ENCODE measurements at regions not wholly inside any gene's neighbourhood (a gene's known extent, or its start where the extent isn't known, plus 50 kb on each side); places are given as distances from the start of the nearest gene placed in this dataset.

GRCh38 chr14:49527221-49527620 is 59.0 kb downstream of the RPS29 start:
- H3K27me3 ChIP-seq = no peaks in the 10 kb centered on the region
- intact Hi-C loops (cut with DNase I) = no loop called here
- DNase-seq = no peak
- no peak overlapping the region for H3K27ac ChIP-seq
- no peak for TF ChIP-seq CTCF (IDR thresholded peaks at IDR 0.05)
- 42 to 55% (median 49%) methylated on average over 1 of the region's 1 CpG for WGBS, 4 donors
- H3K4me3 ChIP-seq = no peak overlapping the region
- no peaks in the 10 kb centered on the region for H3K36me3 ChIP-seq (replicated peaks in 1 of 2)
- H3K9me3 ChIP-seq (replicated peaks in 1 of 3) = no peaks in the 10 kb centered on the region
- no peaks in the 10 kb centered on the region for H3K4me1 ChIP-seq (replicated peaks in 1 of 2)

- no peaks in the 10 kb centered on the region for H3K36me3 ChIP-seq (replicated peaks in 1 of 2)
- intact Hi-C loops (cut with DNase I) = no loop called here
Observed at GRCh38 chr14:49526101-49526500, 60.1 kb downstream of the RPS29 start.

GRCh38 chr14:49516286-49516685 is 69.9 kb downstream of the RPS29 start:
- WGBS, 4 donors = 65 to 78% (median 67%) methylated on average over 3 of the region's 3 CpGs
- Histone ChIP-seq H3K4me1 (replicated peaks in 1 of 2) (no peaks in the 10 kb centered on the region), H3K4me3 (no peak overlapping the region), H3K27me3 (no peaks in the 10 kb centered on the region), H3K27ac (no peak overlapping the region), H3K36me3 (replicated peaks in 1 of 2) (no peaks in the 10 kb centered on the region), H3K9me3 (replicated peaks in 1 of 3) (no peaks in the 10 kb centered on the region)
- TF ChIP-seq CTCF (IDR thresholded peaks at IDR 0.05) = no peak
- no peak for TF ChIP-seq POLR2A (IDR thresholded peaks at IDR 0.05)
- DNase-seq = no peak
- intact Hi-C loops (cut with DNase I) = no loop called here

More at GRCh38 chr14:49526101-49526500, 60.1 kb downstream of the RPS29 start:
- DNase-seq = no peak
- no peaks in the 10 kb centered on the region for H3K27me3 ChIP-seq
- H3K4me1 ChIP-seq (replicated peaks in 1 of 2) = no peaks in the 10 kb centered on the region
- TF ChIP-seq POLR2A (IDR thresholded peaks at IDR 0.05) (no peak), CTCF (IDR thresholded peaks at IDR 0.05) (no peak)
- H3K9me3 ChIP-seq (replicated peaks in 1 of 3) = no peaks in the 10 kb centered on the region
- H3K27ac ChIP-seq = no peak overlapping the region
- no peak overlapping the region for H3K4me3 ChIP-seq

GRCh38 chr14:49512571-49512970 is 73.6 kb downstream of the RPS29 start:
- Histone ChIP-seq H3K9me3 (replicated peaks in 1 of 3) (no peaks in the 10 kb centered on the region), H3K4me3 (no peak overlapping the region), H3K36me3 (replicated peaks in 1 of 2) (no peaks in the 10 kb centered on the region), H3K27ac (no peak overlapping the region), H3K4me1 (replicated peaks in 1 of 2) (no peaks in the 10 kb centered on the region), H3K27me3 (no peaks in the 10 kb centered on the region)
- DNase-seq = no peak
- intact Hi-C loops (cut with DNase I) = no loop called here
- TF ChIP-seq CTCF (IDR thresholded peaks at IDR 0.05) = no peak
- no peak for TF ChIP-seq POLR2A (IDR thresholded peaks at IDR 0.05)

Data from adrenal gland (tissue), 9 donors.